ENCODE measurements at regions not wholly inside any gene's neighbourhood (a gene's known extent, or its start where the extent isn't known, plus 50 kb on each side); places are given as distances from the start of the nearest gene placed in this dataset.

GRCh38 chr3:27657404-27657803 lies 64.7 kb downstream of the EOMES start:
- Histone ChIP-seq H3K27ac (ENCODE audit: insufficient read length, low read depth, low read length) (no peak overlapping the region), H2AFZ (ENCODE audit: low read length) (no peak overlapping the region), H4K91ac (ENCODE audit: insufficient read length, low read depth, low read length) (no peak overlapping the region), H3K56ac (ENCODE audit: insufficient read length, low read depth, low read length) (no peak overlapping the region), H2BK5ac (ENCODE audit: insufficient read length, low read length) (no peak overlapping the region), H4K8ac (replicated peaks; ENCODE audit: insufficient read length, low read depth, low read length) (no peak overlapping the region), H3K4me1 (ENCODE audit: insufficient read depth, low read length) (peaks cover 9% of the 10 kb centered on the region; the same call in 1 of the 2 replicates), H3T11ph (ENCODE audit: low read length) (no peak overlapping the region), H3K79me2 (ENCODE audit: insufficient read depth, low read length) (no peaks in the 10 kb centered on the region), H4K5ac (ENCODE audit: insufficient read length, low read depth, low read length) (no peak overlapping the region), H3K4ac (ENCODE audit: low read depth, low read length) (no peak overlapping the region), H2BK120ac (ENCODE audit: low read depth, low read length, poor library complexity, severe bottlenecking) (no peak overlapping the region), H3K4me2 (ENCODE audit: insufficient read depth, insufficient read length, low read length) (no peak overlapping the region), H2BK15ac (ENCODE audit: low read depth, low read length) (no peak overlapping the region), H4K20me1 (ENCODE audit: control insufficient read depth, insufficient read depth, insufficient read length) (no peaks in the 10 kb centered on the region), H3K18ac (ENCODE audit: insufficient read length, low read depth, low read length) (no peak overlapping the region), H3K79me1 (ENCODE audit: insufficient read depth, low read depth, low read length, poor library complexity, severe bottlenecking) (no peaks in the 10 kb centered on the region), H3K23ac (ENCODE audit: insufficient read length, low read depth, low read length) (no peak overlapping the region), H2AK5ac (ENCODE audit: insufficient read length, low read length) (no peak overlapping the region), H3K14ac (ENCODE audit: insufficient read depth, low read length) (no peak overlapping the region), H2BK12ac (ENCODE audit: insufficient read length, low read depth, low read length) (no peak overlapping the region), H2BK20ac (ENCODE audit: low read depth, low read length, poor library complexity, severe bottlenecking) (no peak overlapping the region), H3K9ac (ENCODE audit: extremely low read depth, insufficient read length, low read length) (no peak overlapping the region), H3K27me3 (ENCODE audit: insufficient read depth, low read length) (no peaks in the 10 kb centered on the region), H3K23me2 (ENCODE audit: insufficient read length, low read depth, low read length, poor library complexity, severe bottlenecking) (no peaks in the 10 kb centered on the region), H3K9me3 (ENCODE audit: control insufficient read depth, low read depth, low read length) (no peaks in the 10 kb centered on the region)
- H3K4me1 Mint-ChIP-seq, result peaks cover 26% of the 10 kb centered on the region in 2 experiments
- no peaks in the 10 kb centered on the region for H3K27me3 Mint-ChIP-seq (ENCODE audit: low read depth)
- no CpG with 5 or more reads among the region's 4 CpGs for WGBS (ENCODE audit: extremely low coverage, insufficient read length, low lambda C conversion rate)
- no peaks in the 10 kb centered on the region for H3K9me3 Mint-ChIP-seq
- H3K36me3 Mint-ChIP-seq (ENCODE audit: insufficient read depth in 1 of 3, low read depth in 3 of 3), result no peaks in the 10 kb centered on the region
- no peak overlapping the region for H3K27ac Mint-ChIP-seq
- no peak for DNase-seq
- H3K4me3 Mint-ChIP-seq, result no peak overlapping the region
- TF ChIP-seq CTCF (conservative IDR thresholded peaks at IDR 0.05), result no peak
